NCI-H2171 (cell line): ENCODE measurements at regions not wholly inside any gene's neighbourhood (a gene's known extent, or its start where the extent isn't known, plus 50 kb on each side); places are given as distances from the start of the nearest gene placed in this dataset.
"Not testable (repeated sequence)": the region's sequence is repeated elsewhere in the genome, so short reads cannot be mapped to it uniquely, and the experiment has no call there.

ENCODE experiments used
- DNase-seq: peaks from one replicate; lab custom pipeline; 2025; lab: John Stamatoyannopoulos, UW

GRCh38 chr6:48735846-48736245 lies 624.8 kb upstream of the PTCHD4 start:
- no peak for DNase-seq

- no peak for DNase-seq
Observed at GRCh38 chr6:48733581-48733980, 622.6 kb upstream of the PTCHD4 start.

- no peak for DNase-seq
Observed at GRCh38 chr6:48714699-48715098, 603.7 kb upstream of the PTCHD4 start.

- no peak for DNase-seq
Observed at GRCh38 chr6:48714250-48714649, 603.3 kb upstream of the PTCHD4 start.

GRCh38 chr6:48713612-48714011 lies 602.6 kb upstream of the PTCHD4 start:
- no peak for DNase-seq

GRCh38 chr6:48706310-48706709 lies 595.3 kb upstream of the PTCHD4 start:
- no peak for DNase-seq

GRCh38 chr6:48701572-48701971 lies 590.6 kb upstream of the PTCHD4 start:
- no peak for DNase-seq

GRCh38 chr6:48695872-48696271 lies 584.9 kb upstream of the PTCHD4 start:
- DNase-seq = no peak

GRCh38 chr6:48691420-48691819 lies 580.4 kb upstream of the PTCHD4 start:
- DNase-seq = no peak

GRCh38 chr6:48689498-48689897 lies 578.5 kb upstream of the PTCHD4 start:
- no peak for DNase-seq

GRCh38 chr6:48678390-48678789 lies 567.4 kb upstream of the PTCHD4 start:
- no peak for DNase-seq

- DNase-seq = no peak
Observed at GRCh38 chr6:48671505-48671904, 560.5 kb upstream of the PTCHD4 start.

- no peak for DNase-seq
Observed at GRCh38 chr6:48670546-48670945, 559.5 kb upstream of the PTCHD4 start.

GRCh38 chr6:48667797-48668196 lies 556.8 kb upstream of the PTCHD4 start:
- no peak for DNase-seq

GRCh38 chr6:48664826-48665225 lies 553.8 kb upstream of the PTCHD4 start:
- no peak for DNase-seq

GRCh38 chr6:48658915-48659314 lies 547.9 kb upstream of the PTCHD4 start:
- no peak for DNase-seq

- DNase-seq = no peak
Observed at GRCh38 chr6:48641544-48641943, 530.5 kb upstream of the PTCHD4 start.

GRCh38 chr6:48638796-48639195 lies 527.8 kb upstream of the PTCHD4 start:
- not testable (repeated sequence) for DNase-seq

GRCh38 chr6:48630511-48630910 lies 519.5 kb upstream of the PTCHD4 start:
- no peak for DNase-seq

GRCh38 chr6:48628316-48628715 lies 517.3 kb upstream of the PTCHD4 start:
- DNase-seq = no peak

- DNase-seq = no peak
Observed at GRCh38 chr6:48626421-48626820, 515.4 kb upstream of the PTCHD4 start.

- DNase-seq = no peak
Observed at GRCh38 chr6:48624631-48625030, 513.6 kb upstream of the PTCHD4 start.

- no peak for DNase-seq
Observed at GRCh38 chr6:48619771-48620170, 508.8 kb upstream of the PTCHD4 start.

GRCh38 chr6:48615041-48615440 lies 504.0 kb upstream of the PTCHD4 start:
- DNase-seq = no peak

GRCh38 chr6:48614326-48614725 lies 503.3 kb upstream of the PTCHD4 start:
- no peak for DNase-seq
